Progenitor cell of endocrine pancreas (in vitro differentiated cells): ENCODE measurements at regions not wholly inside any gene's neighbourhood (a gene's known extent, or its start where the extent isn't known, plus 50 kb on each side); places are given as distances from the start of the nearest gene placed in this dataset.

ENCODE experiments used
- DNase-seq: peaks from one replicate; pipeline ENCODE4 v3.0.0; 2021; ENCODE audit warnings: low spot score; ENCODE audit not compliant: unreplicated experiment
- H3K27ac Mint-ChIP-seq: 2 replicates; pipeline ENCODE4 v1.8.0; 2021; ENCODE audit warnings: mild to moderate bottlenecking, moderate library complexity, mixed read lengths
- H3K27me3 Mint-ChIP-seq: 2 replicates; pipeline ENCODE4 v1.8.0; 2021; ENCODE audit warnings: mixed read lengths
- H3K36me3 Mint-ChIP-seq: 2 replicates; pipeline ENCODE4 v1.8.0; 2022; ENCODE audit warnings: mixed read lengths; ENCODE audit not compliant: insufficient read depth
- H3K4me1 Mint-ChIP-seq: 2 replicates; pipeline ENCODE4 v1.8.0; 2021; ENCODE audit warnings: low read depth, mixed read lengths
- H3K4me3 Mint-ChIP-seq: 2 replicates; pipeline ENCODE4 v1.8.0; 2021; ENCODE audit warnings: low read depth, mild to moderate bottlenecking, moderate library complexity, mixed read lengths
- H3K9me3 Mint-ChIP-seq: 2 replicates; pipeline ENCODE4 v1.8.0; 2021; ENCODE audit warnings: low read depth, mixed read lengths
- TF ChIP-seq, protein P1 (sequence below): fragments of 200-600 bp; sonication (generic); IDR thresholded peaks from one replicate; pipeline ENCODE4 v1.5.0; 2021; ENCODE audit warnings: antibody characterized with exemption, mild to moderate bottlenecking; ENCODE audit not compliant: unreplicated experiment

DNA sequence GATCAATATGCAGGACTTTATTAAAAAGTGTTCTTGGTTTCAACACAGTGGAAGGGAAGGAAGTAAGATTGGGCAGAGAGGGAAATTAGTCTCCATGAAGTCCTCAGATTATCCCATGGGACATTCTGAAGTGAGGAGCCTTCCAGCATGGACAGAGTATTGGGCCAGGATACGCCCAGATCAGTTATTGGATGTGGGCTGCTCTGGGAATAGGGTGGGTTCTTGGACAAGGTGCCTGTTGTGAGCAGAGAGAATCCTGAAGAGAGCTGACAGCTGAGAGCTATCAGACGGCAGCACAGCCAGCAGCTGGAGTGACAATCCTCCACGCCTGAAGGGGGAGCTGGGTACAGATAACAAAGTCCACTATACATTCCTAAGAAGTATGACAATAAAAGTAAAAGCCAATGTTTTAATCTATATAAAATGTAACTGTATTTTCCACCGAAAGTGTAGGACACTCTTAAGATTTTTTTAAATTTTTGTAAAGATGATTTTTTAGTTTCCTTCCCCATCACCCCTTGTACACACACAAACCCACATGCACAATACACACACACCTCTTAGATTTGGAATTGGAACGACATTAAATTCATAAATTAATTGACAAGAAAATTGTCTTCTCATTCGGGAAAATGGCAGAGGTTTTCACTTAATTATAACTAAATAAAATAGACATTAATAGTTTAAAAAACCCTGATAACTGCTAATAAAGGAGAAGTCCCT lies 107.8 kb downstream of the FBXO5 start:
- Mint-ChIP-seq H3K4me3 (no peak overlapping the region), H3K4me1 (no peaks in the 10 kb centered on the region), H3K27me3 (no peaks in the 10 kb centered on the region), H3K36me3 (no peaks in the 10 kb centered on the region), H3K27ac (no peak overlapping the region), H3K9me3 (peaks cover 8% of the 10 kb centered on the region)
- TF ChIP-seq, protein P1, sequence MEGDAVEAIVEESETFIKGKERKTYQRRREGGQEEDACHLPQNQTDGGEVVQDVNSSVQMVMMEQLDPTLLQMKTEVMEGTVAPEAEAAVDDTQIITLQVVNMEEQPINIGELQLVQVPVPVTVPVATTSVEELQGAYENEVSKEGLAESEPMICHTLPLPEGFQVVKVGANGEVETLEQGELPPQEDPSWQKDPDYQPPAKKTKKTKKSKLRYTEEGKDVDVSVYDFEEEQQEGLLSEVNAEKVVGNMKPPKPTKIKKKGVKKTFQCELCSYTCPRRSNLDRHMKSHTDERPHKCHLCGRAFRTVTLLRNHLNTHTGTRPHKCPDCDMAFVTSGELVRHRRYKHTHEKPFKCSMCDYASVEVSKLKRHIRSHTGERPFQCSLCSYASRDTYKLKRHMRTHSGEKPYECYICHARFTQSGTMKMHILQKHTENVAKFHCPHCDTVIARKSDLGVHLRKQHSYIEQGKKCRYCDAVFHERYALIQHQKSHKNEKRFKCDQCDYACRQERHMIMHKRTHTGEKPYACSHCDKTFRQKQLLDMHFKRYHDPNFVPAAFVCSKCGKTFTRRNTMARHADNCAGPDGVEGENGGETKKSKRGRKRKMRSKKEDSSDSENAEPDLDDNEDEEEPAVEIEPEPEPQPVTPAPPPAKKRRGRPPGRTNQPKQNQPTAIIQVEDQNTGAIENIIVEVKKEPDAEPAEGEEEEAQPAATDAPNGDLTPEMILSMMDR, result no peak
- no peak for DNase-seq

DNA sequence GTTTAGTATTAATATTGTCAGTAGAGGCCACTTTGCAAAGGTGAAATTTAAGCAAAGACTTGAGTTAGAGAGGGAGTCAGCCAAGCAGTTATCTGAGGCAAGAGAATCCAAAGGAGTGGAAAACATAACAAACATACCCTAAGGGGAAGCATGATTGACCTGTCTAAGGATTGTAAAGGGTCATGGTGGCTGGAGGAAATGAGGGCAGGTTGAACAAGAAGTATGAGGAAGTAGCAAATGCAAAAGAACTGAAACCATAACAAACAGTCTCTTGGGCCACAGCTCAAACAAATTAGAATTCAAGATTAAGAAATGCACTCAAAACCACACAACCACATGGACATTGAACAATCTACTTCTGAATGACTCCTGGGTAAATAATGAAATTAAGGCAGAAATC lies 103.2 kb downstream of the FBXO5 start:
- Mint-ChIP-seq H3K4me3 (no peak overlapping the region), H3K27me3 (no peaks in the 10 kb centered on the region), H3K4me1 (no peaks in the 10 kb centered on the region), H3K36me3 (no peaks in the 10 kb centered on the region), H3K27ac (no peak overlapping the region), H3K9me3 (peaks cover 26% of the 10 kb centered on the region)
- TF ChIP-seq, protein P1, result no peak
- DNase-seq, result no peak

DNA sequence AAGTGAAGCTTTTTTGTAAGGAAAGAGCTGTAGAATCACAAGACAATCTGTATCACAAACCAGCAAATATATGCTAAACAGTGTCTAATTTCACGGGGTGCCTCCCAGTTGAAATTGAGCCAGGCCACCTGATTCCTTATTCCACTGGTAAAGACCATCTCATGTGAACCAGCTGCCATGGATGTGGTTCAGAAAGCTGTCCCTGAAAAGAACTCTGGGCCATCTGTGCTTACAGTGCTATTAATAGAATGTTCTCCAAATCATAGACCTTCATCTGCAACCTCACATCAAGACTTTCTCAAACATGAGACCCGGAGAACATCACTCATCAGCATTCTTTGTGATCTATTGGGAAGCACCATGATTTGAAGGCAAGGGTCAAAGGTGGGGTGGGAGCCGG lies 89.7 kb downstream of the FBXO5 start:
- no peaks in the 10 kb centered on the region for H3K9me3 Mint-ChIP-seq
- no peaks in the 10 kb centered on the region for H3K36me3 Mint-ChIP-seq
- DNase-seq, result no peak
- no peaks in the 10 kb centered on the region for H3K27me3 Mint-ChIP-seq
- TF ChIP-seq, protein P1, result no peak
- no peak overlapping the region for H3K27ac Mint-ChIP-seq
- no peak overlapping the region for H3K4me3 Mint-ChIP-seq
- no peaks in the 10 kb centered on the region for H3K4me1 Mint-ChIP-seq

DNA sequence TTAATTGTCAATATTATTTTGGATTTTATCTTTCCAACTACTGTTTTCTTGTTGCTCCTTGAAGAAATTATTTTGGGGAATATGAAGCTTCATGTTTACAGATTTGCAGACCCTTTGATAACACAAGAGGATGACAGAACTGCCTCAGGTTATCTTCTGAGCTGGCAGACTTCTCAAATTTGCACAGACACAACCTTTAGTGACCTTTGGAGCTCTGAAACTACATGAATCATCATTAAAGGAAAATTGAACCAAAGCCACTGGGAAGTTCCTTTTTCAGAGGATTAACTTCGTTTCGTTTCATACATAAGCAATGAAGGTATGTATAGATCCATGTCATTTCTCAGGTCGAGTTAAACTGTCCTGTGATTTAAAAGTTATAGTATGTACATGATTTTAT lies 85.9 kb downstream of the FBXO5 start:
- DNase-seq, result no peak
- Mint-ChIP-seq H3K4me3 (no peak overlapping the region), H3K9me3 (no peaks in the 10 kb centered on the region), H3K27me3 (no peaks in the 10 kb centered on the region), H3K4me1 (no peaks in the 10 kb centered on the region), H3K27ac (no peak overlapping the region), H3K36me3 (no peaks in the 10 kb centered on the region)
- TF ChIP-seq, protein P1, result no peak

DNA sequence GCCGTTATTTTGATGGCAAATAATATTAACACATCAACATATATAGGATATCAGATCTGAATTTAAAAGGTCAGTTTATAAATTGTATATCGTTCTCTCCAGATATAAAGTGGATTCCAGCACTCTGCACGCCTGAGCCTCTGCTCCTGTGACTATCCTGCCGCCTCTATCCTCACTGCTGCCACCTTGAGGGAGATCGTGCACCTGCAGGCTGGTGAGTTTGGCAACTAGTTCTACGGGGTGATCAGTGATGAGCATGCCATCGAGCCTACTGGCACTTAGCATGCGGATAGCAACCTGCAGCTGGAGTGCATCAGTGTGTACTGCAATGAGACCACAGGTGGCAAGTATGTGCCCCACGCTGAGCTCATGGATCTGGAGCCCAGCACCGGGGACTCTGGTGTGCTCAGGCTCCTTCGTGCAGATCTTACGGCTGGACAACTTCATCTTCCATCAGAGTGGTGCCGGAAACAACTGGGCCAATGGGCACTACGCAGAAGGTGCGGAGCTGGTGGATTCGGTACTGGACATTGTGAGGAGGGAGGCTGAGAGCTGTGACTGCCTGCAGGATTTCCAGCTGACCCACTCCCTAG lies 84.9 kb downstream of the FBXO5 start:
- TF ChIP-seq, protein P1, result peak; percentile 79
- Mint-ChIP-seq H3K9me3 (no peaks in the 10 kb centered on the region), H3K4me1 (no peaks in the 10 kb centered on the region), H3K27ac (no peak overlapping the region), H3K36me3 (no peaks in the 10 kb centered on the region), H3K4me3 (no peak overlapping the region), H3K27me3 (no peaks in the 10 kb centered on the region)
- peak; percentile 68 for DNase-seq
